HG03521 (cell line): ENCODE measurements at regions not wholly inside any gene's neighbourhood (a gene's known extent, or its start where the extent isn't known, plus 50 kb on each side); places are given as distances from the start of the nearest gene placed in this dataset.

Source experiments
- ATAC-seq: cut with Tn5 transposase; IDR thresholded peaks from one replicate; pipeline ENCODE4 v1.9.1; 2021; ENCODE audit warnings: mild to moderate bottlenecking, moderate library complexity; ENCODE audit not compliant: unreplicated experiment

DNA sequence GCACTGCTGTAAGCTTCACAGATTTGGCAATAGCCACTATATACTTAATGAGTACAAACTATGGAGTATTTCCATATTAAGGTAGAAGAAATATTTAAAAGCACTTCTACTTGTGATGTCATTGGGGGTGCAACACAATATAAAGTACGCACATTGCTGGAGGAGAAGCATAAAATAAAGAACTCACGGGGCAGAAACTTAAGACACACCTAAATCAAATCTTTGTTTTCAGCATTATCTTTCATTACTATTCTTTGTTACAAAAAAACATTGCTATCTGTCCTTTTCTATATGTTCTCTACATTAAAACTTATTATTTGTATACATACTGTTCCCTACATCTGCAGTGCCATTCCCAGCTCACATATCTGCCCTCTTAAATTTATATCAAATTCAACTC is 93.3 kb upstream of the VPREB1 start:
- no peak for ATAC-seq

DNA sequence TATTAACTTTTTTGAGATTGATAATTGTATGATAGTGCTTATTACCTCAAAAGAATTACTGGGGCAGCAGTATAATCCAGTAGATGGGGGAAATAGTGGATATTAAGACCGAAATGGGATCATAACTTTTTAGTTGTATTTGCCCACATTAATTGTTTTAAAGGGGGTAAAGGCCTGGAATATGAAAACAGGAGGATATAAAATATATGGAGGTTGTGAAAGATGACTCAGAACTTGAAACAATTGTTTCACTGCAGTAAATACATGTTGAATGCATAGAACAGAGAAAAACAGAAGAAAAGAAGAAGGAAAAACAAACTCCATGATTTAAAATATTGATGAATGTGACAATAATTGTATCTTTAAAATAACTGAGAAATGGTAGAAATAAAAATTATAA is 94.1 kb upstream of the VPREB1 start:
- ATAC-seq = no peak

DNA sequence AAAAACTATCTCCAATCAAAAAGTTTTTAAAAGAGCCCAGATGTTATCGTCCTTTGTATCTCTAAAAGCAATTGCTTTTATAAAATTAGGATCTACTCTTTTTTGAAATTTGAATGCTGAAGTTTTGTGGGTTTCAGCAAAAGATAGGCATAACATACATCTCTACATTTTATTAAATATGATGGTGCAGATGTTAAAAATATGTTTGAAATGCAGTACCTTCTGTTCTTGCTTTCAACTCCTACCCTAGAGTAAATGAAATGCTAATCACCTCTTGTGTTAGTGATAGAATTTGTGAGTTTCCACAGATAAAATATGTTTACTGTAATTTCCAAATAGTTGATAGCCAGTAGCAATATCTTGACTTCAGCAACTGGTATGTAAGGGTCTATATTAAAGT is 95.7 kb upstream of the VPREB1 start:
- no peak for ATAC-seq

DNA sequence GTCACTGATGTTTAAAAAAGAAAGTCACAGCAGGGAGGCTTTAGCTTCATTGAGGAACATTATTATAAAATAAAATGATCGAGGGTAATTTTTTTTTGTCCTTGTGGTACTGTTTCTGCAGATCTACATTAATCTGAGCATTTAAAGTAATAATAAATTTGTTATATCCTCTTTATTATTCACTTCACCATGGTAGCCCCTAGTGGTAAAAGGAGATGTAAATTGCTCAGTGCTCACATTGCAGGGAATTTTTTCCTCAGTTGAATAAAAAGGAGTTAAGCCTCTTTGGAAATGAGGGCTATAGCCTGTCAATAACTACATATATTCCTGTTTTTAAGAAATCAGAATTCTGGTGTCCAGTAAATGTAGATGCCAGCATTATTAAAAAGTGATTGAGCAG is 99.7 kb upstream of the VPREB1 start:
- ATAC-seq = no peak

DNA sequence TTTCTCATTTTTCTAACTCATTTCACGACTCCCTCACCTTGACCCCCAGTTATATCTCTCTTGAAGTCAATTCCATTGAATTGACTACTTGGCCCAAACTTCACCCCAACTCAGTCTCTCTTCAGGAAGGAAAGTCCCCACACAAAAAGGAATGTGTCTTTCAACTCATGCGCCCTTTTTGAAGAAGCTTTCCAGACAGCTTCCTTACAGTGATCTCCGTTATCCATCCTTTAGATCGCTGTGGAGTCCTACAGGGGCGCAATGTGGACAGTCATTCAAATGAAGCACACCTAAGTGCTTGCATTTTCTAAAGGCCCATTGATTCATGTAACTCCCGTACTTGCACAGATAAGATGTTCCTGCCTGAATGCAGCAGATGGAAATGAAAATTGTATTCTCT is 101.1 kb upstream of the VPREB1 start:
- no peak for ATAC-seq

DNA sequence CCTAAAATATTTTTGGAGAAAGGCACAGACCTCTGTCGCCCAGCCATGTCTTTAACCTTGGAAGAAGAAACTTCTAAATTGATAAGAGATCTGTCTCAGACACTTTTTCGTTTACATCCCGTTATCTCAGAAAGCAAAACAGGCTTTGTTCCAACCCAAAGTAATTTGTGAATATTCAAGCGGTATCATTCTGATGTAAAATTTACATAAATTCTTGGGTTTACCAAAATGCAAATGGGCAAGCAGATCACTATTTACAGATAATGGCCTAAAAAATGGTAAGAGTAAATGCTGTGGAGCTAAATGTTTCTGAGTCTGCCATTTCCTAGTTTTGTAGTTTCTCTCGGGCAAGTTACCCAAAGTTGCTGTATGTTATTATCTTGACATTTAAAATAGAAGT is 101.9 kb upstream of the VPREB1 start:
- no peak for ATAC-seq

DNA sequence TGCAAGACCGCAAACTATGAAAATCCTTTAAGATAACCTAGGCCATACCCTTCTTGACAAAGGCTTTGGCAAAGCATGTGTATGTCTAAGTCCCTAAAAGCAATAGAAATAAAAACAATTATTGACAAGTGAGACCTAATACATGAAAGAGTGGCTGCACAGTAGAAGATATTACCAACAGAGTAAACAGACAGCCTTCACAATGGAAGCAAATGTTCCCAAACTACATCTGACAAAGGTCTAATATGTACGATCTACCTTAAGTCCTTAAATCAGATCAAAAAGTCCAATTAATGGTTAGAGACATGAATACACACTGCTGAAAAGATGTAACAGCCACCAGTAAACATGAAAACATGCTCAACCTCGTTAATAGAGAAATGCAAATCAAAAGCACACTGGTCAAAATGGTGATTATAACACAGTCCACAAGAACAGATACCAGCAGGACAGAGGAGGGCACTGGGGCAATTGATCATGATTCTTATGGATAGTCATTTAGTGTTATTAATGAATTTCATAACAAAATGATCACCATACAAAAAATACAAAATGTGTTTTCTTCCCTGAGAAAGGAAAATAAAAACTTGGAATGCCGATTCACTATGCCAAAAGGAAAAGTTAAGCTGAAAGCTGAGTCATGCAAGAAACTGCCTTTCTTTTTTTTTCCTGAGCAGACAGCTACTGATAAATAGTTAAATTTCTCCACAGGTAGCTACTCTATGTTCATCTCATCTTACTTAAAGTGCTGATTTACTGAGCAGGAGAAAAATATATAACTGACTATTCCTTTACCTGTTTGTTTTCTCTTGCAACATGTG is 102.6 kb upstream of the VPREB1 start:
- ATAC-seq = no peak

DNA sequence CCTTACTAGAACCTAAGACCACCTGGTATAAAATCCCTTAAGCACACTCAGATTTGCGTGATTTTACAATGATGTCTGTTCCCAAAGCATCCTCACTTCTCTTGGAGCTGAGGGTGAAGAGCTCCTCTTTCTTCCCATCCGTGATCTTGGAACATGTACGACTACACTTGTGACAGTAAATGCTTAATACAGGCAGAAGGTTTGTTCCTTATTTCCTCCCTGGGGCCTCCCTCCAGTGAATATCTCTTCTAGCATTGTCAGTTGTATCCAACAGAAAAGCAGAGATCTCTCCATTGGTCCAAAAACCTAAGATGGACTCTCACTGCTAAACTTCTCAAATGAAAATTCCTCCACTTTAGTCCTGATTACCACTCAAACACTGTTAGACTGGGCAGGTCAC is 103.6 kb upstream of the VPREB1 start:
- no peak for ATAC-seq

DNA sequence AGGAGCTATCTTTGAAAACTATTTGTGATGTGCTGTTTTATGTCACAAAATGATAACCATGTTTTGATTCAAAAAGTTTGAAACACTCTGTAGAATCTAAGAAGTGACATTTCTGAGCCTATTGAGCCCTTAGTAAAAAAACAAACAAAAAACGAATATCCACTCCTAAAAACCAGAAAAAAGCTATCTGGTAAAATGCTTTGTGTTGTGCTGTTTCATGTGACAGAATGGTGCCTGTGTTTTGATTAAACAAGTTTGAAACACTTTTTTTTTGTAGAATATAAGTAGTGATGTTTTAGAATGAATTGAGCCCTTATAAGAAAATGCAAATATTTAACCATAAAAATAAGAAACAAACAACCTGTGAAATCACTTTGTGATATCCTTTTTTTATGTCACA is 105.2 kb upstream of the VPREB1 start:
- ATAC-seq = no peak

DNA sequence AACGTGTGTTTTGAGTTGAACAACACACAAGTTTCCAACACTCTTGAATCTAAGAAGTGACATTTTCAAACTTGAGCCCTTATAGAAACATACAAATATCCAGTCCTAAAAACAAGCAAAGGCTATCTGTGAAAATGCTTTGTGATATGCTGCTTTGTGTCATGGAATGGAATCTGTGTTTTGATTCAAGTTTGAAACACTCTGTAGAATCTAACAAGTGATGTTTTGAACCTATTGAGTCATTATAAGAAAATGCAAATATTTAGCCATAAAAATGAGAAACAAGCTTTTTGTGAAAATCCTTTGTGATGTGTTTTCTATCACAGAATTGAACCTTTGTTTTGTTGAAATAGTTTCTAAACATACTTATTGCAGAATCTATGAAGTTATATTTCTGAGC is 105.7 kb upstream of the VPREB1 start:
- ATAC-seq = no peak

DNA sequence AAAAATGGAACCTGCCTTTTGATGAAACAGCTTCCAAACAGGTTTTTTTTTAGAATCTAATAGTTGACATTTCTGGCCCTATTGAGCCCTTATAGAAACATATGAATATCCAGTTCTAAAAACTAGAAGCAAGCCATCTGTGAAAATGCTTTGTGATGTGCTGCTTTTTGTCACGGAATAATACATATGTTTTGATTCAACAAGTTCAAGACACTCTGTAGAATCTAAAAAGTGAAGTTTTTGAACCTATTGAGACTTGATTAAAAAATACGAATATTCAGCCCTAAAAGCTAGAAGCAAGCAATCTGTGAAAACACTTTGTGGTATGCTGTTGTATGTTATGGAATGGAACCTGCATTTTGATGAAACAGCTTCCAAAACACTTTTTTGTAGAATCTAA is 106.7 kb upstream of the VPREB1 start:
- no peak for ATAC-seq

DNA sequence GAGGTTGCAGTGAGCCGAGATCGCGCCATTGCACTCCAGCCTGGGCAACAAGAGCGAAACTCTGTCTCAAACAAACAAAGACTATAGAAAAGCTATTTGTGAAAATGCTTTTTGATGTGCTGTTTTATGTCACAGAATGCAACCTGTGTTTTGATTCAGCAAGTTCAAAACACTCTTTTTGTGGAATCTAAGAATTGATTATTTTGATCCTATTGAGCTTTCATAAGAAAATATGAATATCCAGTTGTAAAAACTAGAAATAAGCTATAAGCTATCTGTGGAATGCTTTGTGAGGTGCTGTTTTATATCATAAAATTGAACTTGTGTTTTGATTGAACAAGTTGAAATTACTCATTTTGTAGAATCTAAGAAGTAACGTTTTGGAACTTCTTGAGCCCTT is 110.7 kb upstream of the VPREB1 start:
- no peak for ATAC-seq

DNA sequence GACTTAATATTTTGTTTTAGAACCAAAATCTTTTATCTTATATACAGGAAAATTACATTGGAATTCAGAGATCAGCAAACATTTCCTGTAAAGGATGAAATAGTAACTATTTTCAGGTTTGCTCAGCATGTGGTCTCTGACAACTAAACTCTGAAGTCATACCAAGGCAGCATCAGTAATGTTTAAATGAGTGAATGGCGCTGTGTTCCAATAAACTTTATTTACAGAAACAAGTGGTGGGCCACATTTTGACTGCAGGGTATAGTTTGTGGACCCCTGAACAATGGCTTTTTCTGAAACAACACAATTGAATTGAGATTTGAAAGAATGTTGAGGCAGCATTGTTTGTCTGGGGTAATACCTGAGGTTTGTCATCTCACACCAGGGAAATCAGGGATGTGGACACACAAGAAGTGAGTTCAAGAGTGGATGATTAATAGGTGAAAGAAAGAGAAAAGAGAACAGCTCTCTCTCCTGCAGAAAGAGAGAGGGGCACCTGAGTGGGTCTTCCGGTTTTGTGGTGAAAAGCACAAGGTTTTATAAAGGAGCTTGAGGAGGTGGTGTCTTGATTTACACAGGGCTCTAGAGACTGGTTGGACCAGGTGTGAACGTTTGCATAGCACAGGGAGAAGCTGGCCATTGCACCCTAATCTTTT is 113.5 kb upstream of the VPREB1 start:
- no peak for ATAC-seq

DNA sequence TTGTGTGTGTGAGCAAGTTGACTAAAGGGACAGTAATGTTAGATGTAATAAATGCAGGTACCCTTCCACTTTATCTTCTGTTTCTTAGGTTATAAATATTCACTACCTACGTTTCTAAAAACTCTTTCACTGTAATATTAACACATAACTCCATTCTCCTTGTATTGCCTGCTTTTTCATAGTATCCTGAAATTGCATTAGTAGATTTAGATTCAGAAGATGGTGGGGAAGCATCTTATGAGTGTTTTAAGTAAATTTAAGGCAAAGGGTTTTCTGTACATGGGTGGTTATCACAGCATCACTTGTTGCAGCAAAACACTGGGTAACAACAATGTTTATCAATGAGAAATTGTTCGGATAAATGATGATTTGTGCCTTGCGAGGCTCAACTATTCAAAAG is 115.2 kb upstream of the VPREB1 start:
- no peak for ATAC-seq

DNA sequence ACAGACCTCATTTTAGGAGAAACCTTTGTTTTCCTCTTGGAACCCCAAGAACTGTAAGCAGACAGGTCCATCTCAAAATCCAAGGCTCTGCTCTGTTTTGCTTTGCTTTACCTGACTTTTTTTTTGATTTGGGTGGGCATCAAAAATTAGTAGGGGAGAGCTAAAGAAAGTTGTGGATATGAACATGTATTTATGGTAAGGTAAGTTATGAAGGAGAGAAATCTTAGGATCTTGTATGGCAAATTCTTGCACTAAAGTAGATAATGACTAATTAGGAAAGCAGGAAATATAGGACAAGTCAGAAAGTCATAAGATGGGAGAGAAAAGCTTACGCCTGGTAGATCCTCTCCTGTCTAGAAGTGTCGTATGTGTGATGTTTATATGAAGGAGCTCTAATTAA is 116.1 kb upstream of the VPREB1 start:
- ATAC-seq = no peak

DNA sequence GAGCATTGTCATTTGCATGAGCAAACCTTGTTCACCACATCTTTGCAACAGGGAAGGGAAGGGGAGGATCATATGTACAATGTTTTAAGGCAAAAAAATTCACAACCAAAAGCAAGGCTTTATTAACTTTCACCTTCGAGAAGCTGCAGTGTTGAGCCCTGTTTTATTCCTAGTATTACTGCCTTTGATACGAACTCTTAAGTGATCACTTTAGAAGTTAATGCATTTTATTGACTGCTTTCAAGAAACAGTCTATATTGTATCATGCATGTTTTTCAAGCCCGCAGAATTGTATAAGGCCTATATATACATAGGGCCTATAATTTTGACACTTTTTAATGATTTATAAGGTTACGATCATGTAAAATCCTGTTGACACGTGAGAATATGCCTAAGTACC is 117.5 kb upstream of the VPREB1 start:
- ATAC-seq = no peak

DNA sequence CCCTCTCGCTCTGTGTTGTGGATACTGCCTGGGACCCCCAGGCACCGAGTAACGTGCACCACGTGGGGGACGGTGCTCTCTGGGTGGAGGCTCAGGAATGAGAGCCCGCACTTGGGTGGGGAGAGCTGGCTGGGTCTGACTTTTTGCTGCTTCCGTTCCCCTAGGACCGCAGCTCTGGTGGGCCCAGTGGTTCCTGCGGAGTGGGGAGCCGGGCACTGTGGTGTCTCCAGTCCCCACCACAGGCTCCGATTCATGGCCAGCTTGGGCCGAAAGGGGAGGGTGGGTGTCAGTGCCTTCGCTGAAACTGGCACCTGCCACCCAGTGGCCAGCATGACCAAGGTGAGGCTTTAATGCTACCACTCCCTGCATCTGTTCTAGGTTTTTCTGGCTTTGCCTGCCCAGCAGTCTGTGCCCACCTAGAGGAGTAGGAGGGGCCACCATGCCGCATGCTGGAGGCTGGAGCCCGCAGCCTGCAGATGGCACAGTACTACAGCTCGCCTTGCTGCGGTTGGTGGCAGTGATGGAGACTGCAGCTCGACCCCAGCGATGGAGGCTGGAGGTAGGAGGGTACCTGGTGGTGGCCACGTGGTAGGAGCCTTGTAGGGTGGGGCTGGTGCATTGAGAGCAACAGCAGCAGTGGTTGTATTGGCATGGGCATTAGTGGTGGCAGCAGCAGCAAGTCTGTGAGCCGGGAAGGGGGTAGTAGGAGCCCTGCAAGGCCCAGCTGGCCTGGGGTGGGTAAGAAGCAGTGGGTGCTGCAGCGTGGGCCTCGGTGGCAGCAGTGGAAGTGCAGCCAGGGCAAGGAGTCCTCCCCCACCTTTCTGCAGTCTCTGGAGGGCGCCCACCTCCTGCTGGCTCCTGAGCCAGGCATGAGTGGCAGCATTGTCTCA is 118.8 kb upstream of the VPREB1 start:
- ATAC-seq = no peak

DNA sequence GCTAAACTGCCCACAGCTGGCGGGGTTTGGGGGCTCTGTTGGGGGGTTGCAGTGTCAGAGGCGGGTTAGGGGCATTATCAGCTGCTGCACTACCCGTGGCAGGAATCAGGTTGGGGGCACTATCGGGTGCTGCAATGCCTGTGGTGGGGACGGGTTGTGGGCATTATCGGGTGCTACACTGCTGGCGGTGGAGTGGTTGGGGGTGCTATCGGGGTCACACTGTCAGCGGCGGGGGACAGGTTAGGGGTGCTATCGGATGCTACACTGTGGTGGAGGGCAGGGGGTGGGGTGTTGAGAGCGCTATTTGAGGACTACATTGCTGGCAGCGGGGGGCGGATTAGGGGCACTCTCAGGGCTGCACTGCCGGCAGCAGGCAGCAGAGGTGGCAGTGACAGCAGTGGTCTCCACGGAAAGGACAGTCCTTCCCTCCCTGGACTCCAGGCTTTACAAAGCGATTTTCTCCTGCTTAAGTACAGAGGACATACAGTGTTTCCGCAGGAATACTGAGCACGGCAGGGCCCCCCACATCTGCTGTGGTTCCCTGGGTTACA is 119.5 kb upstream of the VPREB1 start:
- no peak for ATAC-seq

DNA sequence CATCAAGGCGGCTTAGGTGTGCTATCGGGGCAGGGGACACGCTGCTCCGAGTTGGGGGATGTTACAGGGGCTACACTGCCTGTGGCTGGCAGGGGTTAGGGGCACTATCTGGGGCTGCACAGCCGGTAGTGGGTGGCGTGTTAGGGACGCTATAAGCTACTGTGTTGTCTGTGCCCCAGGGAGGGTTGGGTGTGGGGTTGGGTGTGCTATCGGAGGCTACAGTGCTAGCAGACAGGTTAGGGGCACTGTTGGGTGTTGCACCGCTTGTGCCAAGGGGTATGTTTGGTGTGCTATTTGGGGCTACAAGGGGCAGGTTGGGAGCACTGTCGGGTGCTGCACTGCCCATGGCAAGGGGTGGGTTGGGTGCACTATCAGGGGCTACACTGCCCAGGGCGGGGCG is 120.2 kb upstream of the VPREB1 start:
- ATAC-seq = no peak

DNA sequence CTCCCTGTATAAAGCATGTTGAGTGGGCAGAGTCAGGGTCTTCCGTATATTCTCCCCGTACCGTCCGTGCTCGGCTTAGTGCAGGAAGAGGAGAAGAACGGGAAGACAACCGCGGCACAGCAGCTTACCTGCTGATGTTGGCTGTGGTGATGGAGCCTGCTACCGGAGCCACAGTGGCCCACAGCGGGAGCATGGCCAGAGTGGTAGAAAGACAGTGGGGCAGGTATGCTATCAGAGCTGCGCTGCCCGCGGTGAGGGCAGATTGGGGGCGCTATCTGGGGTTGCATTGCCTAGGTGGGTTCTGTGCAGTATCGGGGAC is 120.7 kb upstream of the VPREB1 start:
- no peak for ATAC-seq

DNA sequence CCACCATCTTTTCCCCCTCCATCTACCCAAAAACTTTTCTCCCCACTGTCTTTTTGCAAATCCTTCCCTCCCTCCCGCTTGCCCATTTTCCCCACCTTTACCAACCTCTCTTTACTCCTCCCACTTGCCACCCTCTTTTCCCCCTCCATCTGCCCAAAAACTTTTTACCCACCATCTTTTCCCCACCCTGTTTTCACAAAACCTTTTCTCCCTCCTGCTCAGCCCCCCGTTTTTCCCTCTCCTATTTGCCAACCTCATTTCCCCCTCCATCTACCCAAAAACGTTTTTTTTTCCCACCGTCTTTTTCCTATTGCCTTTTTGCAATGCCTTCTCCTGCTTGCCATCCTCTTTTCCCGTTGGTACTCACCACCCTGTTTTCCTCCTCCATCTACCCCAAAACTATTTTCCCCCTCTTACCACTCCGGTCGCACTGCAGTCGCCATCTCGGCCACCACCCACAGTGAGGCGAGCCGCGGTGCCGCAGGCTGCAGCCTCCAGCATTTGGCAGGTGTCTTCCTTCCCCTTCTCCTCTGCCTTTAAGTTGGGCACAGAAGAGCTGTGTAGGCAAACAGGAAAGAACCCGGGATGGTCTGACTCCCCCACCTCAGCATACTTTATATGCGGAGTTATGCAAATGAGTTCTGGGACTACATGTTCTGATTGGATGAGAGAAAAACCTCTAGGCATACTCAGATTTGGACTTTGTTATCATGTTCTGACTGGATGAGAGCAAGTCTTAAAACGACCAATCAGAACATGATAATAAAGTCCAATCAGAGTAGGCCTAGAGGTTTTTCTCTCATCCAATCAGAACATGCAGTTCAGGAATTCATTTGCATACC is 121.2 kb upstream of the VPREB1 start:
- no peak for ATAC-seq
